ENCODE measurements at regions not wholly inside any gene's neighbourhood (a gene's known extent, or its start where the extent isn't known, plus 50 kb on each side); places are given as distances from the start of the nearest gene placed in this dataset.

DNA sequence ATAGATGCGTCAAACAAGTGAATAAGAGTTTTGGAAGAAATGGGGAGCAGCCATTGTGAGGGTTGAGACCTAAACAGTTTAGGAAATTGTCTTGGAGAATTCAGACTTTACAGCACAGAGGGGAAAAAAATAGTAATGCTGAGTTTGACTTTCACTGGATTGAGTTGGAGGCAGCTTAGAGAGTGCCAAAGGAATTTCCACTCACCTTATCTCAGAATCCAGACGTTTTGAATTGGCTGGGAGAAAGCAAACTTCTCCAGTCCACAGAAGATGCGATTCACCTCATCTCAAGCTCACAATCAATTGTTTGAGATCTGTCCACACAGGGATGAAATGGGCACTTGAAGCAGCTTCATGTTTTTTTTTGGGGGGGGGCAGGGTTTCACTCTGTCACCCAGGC, 663.5 kb upstream of the SALL1 start:
- no peak for DNase-seq (ENCODE audit: low spot score)
- peaks cover 24% of the 10 kb centered on the region for H3K9me3 Mint-ChIP-seq
- no peak overlapping the region for H3K4me3 Mint-ChIP-seq (ENCODE audit: low read depth)
- H3K4me1 Mint-ChIP-seq (ENCODE audit: low read depth) = no peaks in the 10 kb centered on the region
- no peak overlapping the region for H3K27ac Mint-ChIP-seq
- no peaks in the 10 kb centered on the region for H3K27me3 Mint-ChIP-seq (ENCODE audit: low read depth)
- intact Hi-C loops (cut with micrococcal nuclease) = no loop called here
- no peaks in the 10 kb centered on the region for H3K36me3 Mint-ChIP-seq (ENCODE audit: low read depth)

- intact Hi-C loops (cut with micrococcal nuclease) = no loop called here
- Mint-ChIP-seq H3K4me3 (ENCODE audit: low read depth) (no peak overlapping the region), H3K36me3 (ENCODE audit: low read depth) (no peaks in the 10 kb centered on the region), H3K27ac (no peak overlapping the region), H3K9me3 (peaks cover 30% of the 10 kb centered on the region), H3K4me1 (ENCODE audit: low read depth) (no peaks in the 10 kb centered on the region), H3K27me3 (ENCODE audit: low read depth) (no peaks in the 10 kb centered on the region)
- no peak for DNase-seq (ENCODE audit: low spot score)
Observed at GRCh38 chr16:51813609-51814008, 662.5 kb upstream of the SALL1 start.

GRCh38 chr16:51812945-51813344, 661.9 kb upstream of the SALL1 start:
- intact Hi-C loops (cut with micrococcal nuclease) = no loop called here
- DNase-seq (ENCODE audit: low spot score) = no peak
- Mint-ChIP-seq H3K27ac (no peak overlapping the region), H3K4me3 (ENCODE audit: low read depth) (no peak overlapping the region), H3K4me1 (ENCODE audit: low read depth) (no peaks in the 10 kb centered on the region), H3K36me3 (ENCODE audit: low read depth) (no peaks in the 10 kb centered on the region), H3K27me3 (ENCODE audit: low read depth) (no peaks in the 10 kb centered on the region), H3K9me3 (peaks cover 29% of the 10 kb centered on the region)

DNA sequence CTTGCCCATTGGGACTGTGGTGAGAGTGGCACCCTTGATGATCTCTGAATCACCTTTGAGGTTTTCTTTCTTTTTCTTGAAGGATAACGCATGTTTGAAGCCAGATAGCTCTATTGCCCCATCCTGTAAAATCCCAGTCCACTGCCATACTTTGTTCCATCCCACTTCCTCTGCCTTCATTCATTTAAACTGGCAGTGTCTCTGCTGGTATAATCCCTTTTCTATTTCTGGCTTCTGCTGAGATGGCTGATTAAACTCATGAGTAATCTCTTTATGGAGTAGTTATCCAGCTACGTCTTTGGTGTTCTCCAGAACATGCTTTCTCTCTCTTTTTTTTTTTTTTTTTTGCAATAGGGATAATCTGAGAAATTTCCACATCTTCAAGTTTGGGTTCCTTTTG, 656.5 kb upstream of the SALL1 start:
- no peaks in the 10 kb centered on the region for H3K36me3 Mint-ChIP-seq (ENCODE audit: low read depth)
- peaks cover 23% of the 10 kb centered on the region for H3K9me3 Mint-ChIP-seq
- intact Hi-C loops (cut with micrococcal nuclease) = no loop called here
- no peaks in the 10 kb centered on the region for H3K27me3 Mint-ChIP-seq (ENCODE audit: low read depth)
- DNase-seq (ENCODE audit: low spot score) = no peak
- no peak overlapping the region for H3K4me3 Mint-ChIP-seq (ENCODE audit: low read depth)
- H3K27ac Mint-ChIP-seq = no peak overlapping the region
- H3K4me1 Mint-ChIP-seq (ENCODE audit: low read depth) = no peaks in the 10 kb centered on the region

GRCh38 chr16:51801635-51802034, 650.6 kb upstream of the SALL1 start:
- no peak overlapping the region for H3K27ac Mint-ChIP-seq
- no peaks in the 10 kb centered on the region for H3K27me3 Mint-ChIP-seq (ENCODE audit: low read depth)
- intact Hi-C loops (cut with micrococcal nuclease) = no loop called here
- no peak for DNase-seq (ENCODE audit: low spot score)
- H3K36me3 Mint-ChIP-seq (ENCODE audit: low read depth) = no peaks in the 10 kb centered on the region
- H3K4me3 Mint-ChIP-seq (ENCODE audit: low read depth) = no peak overlapping the region
- no peaks in the 10 kb centered on the region for H3K4me1 Mint-ChIP-seq (ENCODE audit: low read depth)
- peaks cover 8% of the 10 kb centered on the region for H3K9me3 Mint-ChIP-seq

DNA sequence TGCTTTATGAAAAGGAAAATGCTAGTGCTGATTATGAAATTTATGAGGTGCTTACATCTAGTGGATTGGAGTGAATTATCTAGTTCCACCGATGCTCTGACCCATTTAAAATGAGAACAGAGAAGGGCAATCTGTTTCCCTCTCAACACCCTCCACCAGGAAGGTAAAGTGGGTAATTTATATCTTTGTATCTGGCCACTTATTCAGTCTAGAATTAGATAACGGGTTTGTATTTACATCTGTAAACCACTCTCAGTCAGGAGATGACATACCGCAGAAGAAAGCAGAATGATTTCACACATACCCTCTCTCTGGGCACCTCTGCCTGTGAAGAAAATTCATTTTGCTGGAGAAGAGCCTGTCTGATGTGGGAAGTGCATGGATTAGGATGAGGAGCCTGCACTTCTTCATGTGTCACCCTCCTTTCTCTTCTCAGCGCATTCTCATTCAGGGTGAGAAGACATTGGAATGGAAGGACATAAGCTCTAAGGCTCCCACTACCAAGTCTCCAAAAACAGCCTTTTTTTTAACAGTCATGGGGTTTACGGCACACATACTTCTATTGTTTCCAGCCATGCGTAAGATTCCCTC, 646.7 kb upstream of the SALL1 start:
- intact Hi-C loops (cut with micrococcal nuclease) = no loop called here
- no peaks in the 10 kb centered on the region for H3K27me3 Mint-ChIP-seq (ENCODE audit: low read depth)
- DNase-seq (ENCODE audit: low spot score) = no peak
- peaks cover 20% of the 10 kb centered on the region for H3K9me3 Mint-ChIP-seq
- H3K36me3 Mint-ChIP-seq (ENCODE audit: low read depth) = no peaks in the 10 kb centered on the region
- H3K4me3 Mint-ChIP-seq (ENCODE audit: low read depth) = no peak overlapping the region
- H3K27ac Mint-ChIP-seq = no peak overlapping the region
- H3K4me1 Mint-ChIP-seq (ENCODE audit: low read depth) = no peaks in the 10 kb centered on the region

GRCh38 chr16:51779240-51779639, 628.2 kb upstream of the SALL1 start:
- DNase-seq (ENCODE audit: low spot score) = no peak
- Mint-ChIP-seq H3K4me3 (ENCODE audit: low read depth) (no peak overlapping the region), H3K27me3 (ENCODE audit: low read depth) (no peaks in the 10 kb centered on the region), H3K27ac (no peak overlapping the region), H3K4me1 (ENCODE audit: low read depth) (no peaks in the 10 kb centered on the region), H3K36me3 (ENCODE audit: low read depth) (no peaks in the 10 kb centered on the region), H3K9me3 (peaks cover 17% of the 10 kb centered on the region)
- intact Hi-C loops (cut with micrococcal nuclease) = no loop called here

DNA sequence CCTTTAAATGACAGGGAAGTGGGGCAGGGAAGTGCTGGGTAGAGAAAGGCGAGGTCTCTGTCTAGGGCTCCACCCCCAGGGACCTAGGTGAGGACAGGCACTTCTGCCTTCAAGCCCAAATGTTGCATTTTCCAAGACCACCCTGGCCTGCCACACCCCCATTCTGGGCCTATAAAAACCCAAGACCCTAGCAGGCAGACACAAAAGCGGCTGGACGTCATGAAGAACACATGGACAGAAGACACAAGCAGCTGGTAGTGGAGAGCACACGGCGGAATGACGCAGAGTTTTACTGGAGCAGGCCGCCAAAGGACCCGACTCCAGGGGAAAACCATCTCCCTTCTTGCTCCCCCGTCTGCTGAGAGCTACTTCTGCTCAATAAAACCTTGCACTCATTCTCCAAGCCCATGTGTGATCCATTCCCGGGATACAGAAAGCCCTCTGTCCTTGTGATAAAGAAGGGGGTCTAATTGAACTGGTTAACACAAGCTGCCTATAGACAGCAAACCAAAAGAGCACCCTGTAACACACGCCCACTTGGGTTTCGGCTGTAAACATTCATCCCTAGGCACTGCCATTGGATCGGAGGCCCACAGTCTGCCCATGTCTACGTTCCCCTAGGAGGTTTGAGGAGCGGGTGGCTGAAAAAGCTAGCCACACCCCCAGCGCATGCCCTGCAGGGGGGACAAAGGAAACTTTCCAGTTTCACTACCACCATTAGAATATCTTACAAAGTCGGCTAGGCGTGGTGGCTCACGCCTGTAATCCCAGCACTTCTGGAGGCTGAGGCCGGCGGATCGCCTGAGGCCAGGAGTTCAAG, 622.2 kb upstream of the SALL1 start:
- no peak overlapping the region for H3K27ac Mint-ChIP-seq
- no peaks in the 10 kb centered on the region for H3K36me3 Mint-ChIP-seq (ENCODE audit: low read depth)
- intact Hi-C loops (cut with micrococcal nuclease) = no loop called here

DNA sequence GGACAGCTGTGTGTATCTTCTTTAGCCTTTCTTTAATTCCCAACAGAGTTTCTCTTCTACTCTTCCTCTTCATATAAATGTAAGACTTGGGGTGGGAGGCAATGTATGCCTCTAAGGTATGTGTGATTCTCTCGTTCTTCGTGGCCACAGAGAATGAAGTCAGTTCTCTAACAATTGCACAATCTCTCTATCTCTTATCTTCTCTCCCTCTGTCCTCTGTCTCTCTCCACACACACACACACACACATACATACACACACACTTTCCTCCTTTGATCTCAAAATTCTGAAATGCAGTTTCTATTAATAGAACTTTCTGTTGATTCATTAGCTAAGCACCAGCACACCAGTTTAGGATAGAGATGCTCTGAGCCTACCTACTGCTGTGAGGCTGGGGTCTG, 615.7 kb upstream of the SALL1 start:
- Mint-ChIP-seq H3K4me1 (ENCODE audit: low read depth) (no peaks in the 10 kb centered on the region), H3K36me3 (ENCODE audit: low read depth) (no peaks in the 10 kb centered on the region), H3K9me3 (no peaks in the 10 kb centered on the region), H3K27ac (no peak overlapping the region), H3K27me3 (ENCODE audit: low read depth) (peaks cover 6% of the 10 kb centered on the region), H3K4me3 (ENCODE audit: low read depth) (no peak overlapping the region)
- no peak for DNase-seq (ENCODE audit: low spot score)
- intact Hi-C loops (cut with micrococcal nuclease) = loop anchor here (10.0 kb wide), 1 partner anchor 612 kb away; the partner anchor contains the start of gene SALL1

More for the DNA sequence above, 622.2 kb upstream of the SALL1 start:
- Mint-ChIP-seq H3K27me3 (ENCODE audit: low read depth) (no peaks in the 10 kb centered on the region), H3K9me3 (no peaks in the 10 kb centered on the region), H3K4me3 (ENCODE audit: low read depth) (no peak overlapping the region), H3K4me1 (ENCODE audit: low read depth) (no peaks in the 10 kb centered on the region)
- DNase-seq (ENCODE audit: low spot score) = no peak

DNA sequence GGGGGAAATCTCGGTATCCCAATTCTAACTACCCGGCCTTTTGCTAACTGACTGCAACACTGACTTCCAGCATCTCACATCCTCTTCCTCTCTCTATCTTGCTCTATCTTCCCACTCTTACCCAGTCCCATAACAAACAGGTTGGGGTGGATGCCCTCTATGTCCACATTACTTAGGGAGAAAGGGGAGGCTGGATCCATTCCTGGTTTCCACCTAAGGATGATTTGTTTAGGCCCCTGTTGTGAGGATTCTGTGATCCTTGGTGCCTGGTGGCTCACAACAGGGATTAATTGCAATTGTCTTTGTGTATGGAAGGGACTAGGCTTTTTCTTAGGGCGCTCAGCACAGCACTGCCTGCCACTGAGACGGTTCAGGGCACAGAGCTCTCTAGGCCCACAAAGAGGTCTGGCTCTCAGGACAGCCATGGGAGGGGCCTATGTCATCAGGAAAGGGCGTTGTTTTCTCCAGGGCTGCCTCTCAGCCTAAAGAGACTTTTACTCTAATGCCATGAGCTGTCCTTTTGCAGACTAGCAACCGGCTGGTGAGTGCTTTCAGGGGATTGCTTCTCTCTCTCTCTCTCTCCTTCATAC, 612.1 kb upstream of the SALL1 start:
- H3K27ac Mint-ChIP-seq = no peak overlapping the region
- intact Hi-C loops (cut with micrococcal nuclease) = loop anchor here (10.0 kb wide), 1 partner anchor 608 kb away; the partner anchor contains the start of gene SALL1
- no peaks in the 10 kb centered on the region for H3K4me1 Mint-ChIP-seq (ENCODE audit: low read depth)
- H3K9me3 Mint-ChIP-seq = no peaks in the 10 kb centered on the region
- no peak for DNase-seq (ENCODE audit: low spot score)
- peaks cover 6% of the 10 kb centered on the region for H3K27me3 Mint-ChIP-seq (ENCODE audit: low read depth)
- H3K36me3 Mint-ChIP-seq (ENCODE audit: low read depth) = no peaks in the 10 kb centered on the region
- H3K4me3 Mint-ChIP-seq (ENCODE audit: low read depth) = no peak overlapping the region

DNA sequence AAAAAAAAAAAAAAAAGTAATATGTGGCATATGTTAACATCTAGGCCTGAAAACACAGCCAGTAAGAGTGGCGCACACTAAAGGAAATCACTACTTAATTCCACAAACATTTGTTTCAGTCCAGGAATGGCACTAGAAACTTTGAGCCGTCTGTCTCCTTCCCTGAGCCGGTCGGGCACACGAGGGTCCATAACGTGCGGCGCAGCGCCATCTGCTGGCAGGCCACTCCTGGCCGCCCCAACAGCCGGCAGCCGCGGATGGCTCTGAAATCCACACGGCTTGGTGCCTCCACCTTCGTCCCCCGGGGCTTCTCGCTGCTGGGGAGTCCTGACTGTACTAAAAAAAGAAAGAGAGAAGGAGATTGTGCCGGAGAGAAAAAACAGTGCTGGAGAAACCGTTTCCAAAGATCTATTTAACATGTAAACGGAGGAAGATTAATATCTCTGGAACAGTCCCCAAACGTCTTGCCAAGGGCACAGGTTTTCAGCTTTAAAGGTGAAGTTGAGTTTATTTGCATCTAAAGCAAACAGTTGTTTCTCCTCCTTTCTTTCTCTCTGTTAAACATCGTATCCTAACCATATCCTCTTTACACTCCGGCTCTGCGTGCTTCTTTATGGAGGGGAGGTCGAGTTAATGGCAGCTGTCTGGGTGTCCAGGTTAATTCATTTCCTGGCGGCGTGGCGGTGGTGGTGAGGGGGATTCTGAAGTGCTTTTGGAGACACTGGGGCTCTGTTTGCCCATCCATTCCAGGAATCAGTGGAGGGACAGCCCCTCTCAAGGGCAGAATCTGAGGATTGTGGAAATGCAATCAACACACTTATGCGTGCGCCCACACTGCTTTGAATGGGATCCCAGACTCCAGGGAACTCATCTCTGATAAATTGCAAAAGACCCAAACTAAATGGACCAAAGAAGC, 611.3 kb upstream of the SALL1 start:
- H3K9me3 Mint-ChIP-seq = no peaks in the 10 kb centered on the region
- no peaks in the 10 kb centered on the region for H3K4me1 Mint-ChIP-seq (ENCODE audit: low read depth)
- peak; percentile 19 for DNase-seq (ENCODE audit: low spot score)
- intact Hi-C loops (cut with micrococcal nuclease) = loop anchor here (10.0 kb wide), 1 partner anchor 608 kb away; the partner anchor contains the start of gene SALL1
- H3K27me3 Mint-ChIP-seq (ENCODE audit: low read depth) = peaks cover 6% of the 10 kb centered on the region
- H3K27ac Mint-ChIP-seq = no peak overlapping the region
- H3K4me3 Mint-ChIP-seq (ENCODE audit: low read depth) = no peak overlapping the region
- H3K36me3 Mint-ChIP-seq (ENCODE audit: low read depth) = no peaks in the 10 kb centered on the region

DNA sequence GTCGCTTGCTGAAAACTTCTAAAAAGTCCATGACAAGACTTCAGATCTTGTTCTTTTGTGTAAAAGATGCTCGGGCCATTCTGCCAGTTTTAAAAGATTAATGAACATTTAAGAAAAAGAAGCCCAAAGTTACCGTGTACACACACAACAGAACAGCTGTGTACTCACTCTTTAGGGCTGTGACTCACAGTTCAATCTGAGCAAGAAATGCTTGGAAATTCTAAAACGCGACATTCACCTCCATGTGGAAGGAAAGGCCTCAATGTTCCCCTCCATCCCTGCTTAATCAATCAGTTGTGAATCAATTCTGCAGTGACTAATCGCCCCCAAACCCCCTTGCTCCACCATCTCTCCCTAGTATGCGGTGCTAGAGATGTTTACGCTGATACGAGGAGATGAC, 609.9 kb upstream of the SALL1 start:
- Mint-ChIP-seq H3K27ac (no peak overlapping the region), H3K4me3 (ENCODE audit: low read depth) (no peak overlapping the region), H3K4me1 (ENCODE audit: low read depth) (no peaks in the 10 kb centered on the region), H3K27me3 (ENCODE audit: low read depth) (peaks cover 6% of the 10 kb centered on the region), H3K36me3 (ENCODE audit: low read depth) (no peaks in the 10 kb centered on the region), H3K9me3 (no peaks in the 10 kb centered on the region)
- intact Hi-C loops (cut with micrococcal nuclease) = loop anchor here (10.0 kb wide), 1 partner anchor 606 kb away; the partner anchor contains the start of gene SALL1
- DNase-seq (ENCODE audit: low spot score) = no peak
